ENCODE measurements at regions not wholly inside any gene's neighbourhood (a gene's known extent, or its start where the extent isn't known, plus 50 kb on each side); places are given as distances from the start of the nearest gene placed in this dataset.
"Not testable (repeated sequence)": the region's sequence is repeated elsewhere in the genome, so short reads cannot be mapped to it uniquely, and the experiment has no call there.

- DNase-seq (ENCODE audit: low spot score), result no peak
- Histone ChIP-seq H3K36me3 (ENCODE audit: insufficient read depth, low read length, poor library complexity, severe bottlenecking) (no peaks in the 10 kb centered on the region), H3K4me3 (ENCODE audit: low read depth, low read length, poor library complexity, severe bottlenecking) (no peak overlapping the region), H3K9me3 (ENCODE audit: low read depth, low read length, poor library complexity, severe bottlenecking) (no peaks in the 10 kb centered on the region), H3K4me1 (ENCODE audit: insufficient read depth, low read length, poor library complexity, severe bottlenecking) (no peaks in the 10 kb centered on the region), H3K27ac (ENCODE audit: low read depth, low read length, poor library complexity, severe bottlenecking) (no peak overlapping the region), H3K27me3 (replicated peaks; ENCODE audit: insufficient read depth, low read depth, low read length, poor library complexity) (peaks cover 21% of the 10 kb centered on the region)
- TF ChIP-seq CTCF (conservative IDR thresholded peaks at IDR 0.05; ENCODE audit: low read depth, low read length), result no peak
- no peak for TF ChIP-seq EZH2 (IDR thresholded peaks at IDR 0.05; ENCODE audit: borderline replicate concordance, low read depth, low read length, poor library complexity, severe bottlenecking)
- BruUV-seq (replicated peaks), result no TSS peak
- CTCF ChIA-PET, result no interaction called here
- POLR2A ChIA-PET (ENCODE audit: low non-redundant PET), result no interaction called here
- intact Hi-C loops (cut with micrococcal nuclease; ENCODE audit: unreplicated experiment), result no loop called here
Observed at GRCh38 chr2:95670686-95671085, 78.9 kb downstream of the TRIM43 start.

- H3K4me3 ChIP-seq (ENCODE audit: low read depth, low read length, poor library complexity, severe bottlenecking); H3K36me3 ChIP-seq (ENCODE audit: insufficient read depth, low read length, poor library complexity, severe bottlenecking); BruUV-seq (replicated peaks); H3K9me3 ChIP-seq (ENCODE audit: low read depth, low read length, poor library complexity, severe bottlenecking); intact Hi-C loops (cut with micrococcal nuclease; ENCODE audit: unreplicated experiment); POLR2A ChIA-PET (ENCODE audit: low non-redundant PET); CTCF ChIA-PET; H3K27ac ChIP-seq (ENCODE audit: low read depth, low read length, poor library complexity, severe bottlenecking); DNase-seq (ENCODE audit: low spot score); H3K4me1 ChIP-seq (ENCODE audit: insufficient read depth, low read length, poor library complexity, severe bottlenecking): not testable (repeated sequence)
- H3K27me3 ChIP-seq (replicated peaks; ENCODE audit: insufficient read depth, low read depth, low read length, poor library complexity), result peaks cover 25% of the 10 kb centered on the region
Observed at GRCh38 chr2:95671171-95671570, 79.4 kb downstream of the TRIM43 start.

- POLR2A ChIA-PET (ENCODE audit: low non-redundant PET), result not testable (repeated sequence)
Observed at GRCh38 chr2:95671992-95672391, 80.2 kb downstream of the TRIM43 start.

GRCh38 chr2:95672500-95672899, 80.7 kb downstream of the TRIM43 start:
- BruUV-seq (replicated peaks); H3K4me3 ChIP-seq (ENCODE audit: low read depth, low read length, poor library complexity, severe bottlenecking); H3K36me3 ChIP-seq (ENCODE audit: insufficient read depth, low read length, poor library complexity, severe bottlenecking); CTCF ChIA-PET; intact Hi-C loops (cut with micrococcal nuclease; ENCODE audit: unreplicated experiment); DNase-seq (ENCODE audit: low spot score); POLR2A ChIA-PET (ENCODE audit: low non-redundant PET); H3K9me3 ChIP-seq (ENCODE audit: low read depth, low read length, poor library complexity, severe bottlenecking); H3K4me1 ChIP-seq (ENCODE audit: insufficient read depth, low read length, poor library complexity, severe bottlenecking); H3K27ac ChIP-seq (ENCODE audit: low read depth, low read length, poor library complexity, severe bottlenecking): not testable (repeated sequence)
- H3K27me3 ChIP-seq (replicated peaks; ENCODE audit: insufficient read depth, low read depth, low read length, poor library complexity), result peaks cover 28% of the 10 kb centered on the region

More at GRCh38 chr2:95671992-95672391, 80.2 kb downstream of the TRIM43 start:
- H3K27ac ChIP-seq (ENCODE audit: low read depth, low read length, poor library complexity, severe bottlenecking); H3K4me1 ChIP-seq (ENCODE audit: insufficient read depth, low read length, poor library complexity, severe bottlenecking); H3K36me3 ChIP-seq (ENCODE audit: insufficient read depth, low read length, poor library complexity, severe bottlenecking); H3K9me3 ChIP-seq (ENCODE audit: low read depth, low read length, poor library complexity, severe bottlenecking); BruUV-seq (replicated peaks); H3K4me3 ChIP-seq (ENCODE audit: low read depth, low read length, poor library complexity, severe bottlenecking); CTCF ChIA-PET; DNase-seq (ENCODE audit: low spot score); intact Hi-C loops (cut with micrococcal nuclease; ENCODE audit: unreplicated experiment): not testable (repeated sequence)
- peaks cover 28% of the 10 kb centered on the region for H3K27me3 ChIP-seq (replicated peaks; ENCODE audit: insufficient read depth, low read depth, low read length, poor library complexity)

- TF ChIP-seq CTCF (conservative IDR thresholded peaks at IDR 0.05; ENCODE audit: low read depth, low read length) (no peak), EZH2 (IDR thresholded peaks at IDR 0.05; ENCODE audit: borderline replicate concordance, low read depth, low read length, poor library complexity, severe bottlenecking) (no peak)
- intact Hi-C loops (cut with micrococcal nuclease; ENCODE audit: unreplicated experiment), result no loop called here
- no peak overlapping the region for H3K27ac ChIP-seq (ENCODE audit: low read depth, low read length, poor library complexity, severe bottlenecking)
- H3K36me3 ChIP-seq (ENCODE audit: insufficient read depth, low read length, poor library complexity, severe bottlenecking), result no peaks in the 10 kb centered on the region
- H3K4me3 ChIP-seq (ENCODE audit: low read depth, low read length, poor library complexity, severe bottlenecking), result no peak overlapping the region
- no peaks in the 10 kb centered on the region for H3K9me3 ChIP-seq (ENCODE audit: low read depth, low read length, poor library complexity, severe bottlenecking)
- no peak for DNase-seq (ENCODE audit: low spot score)
- ChIA-PET POLR2A (ENCODE audit: low non-redundant PET) (no interaction called here), CTCF (no interaction called here)
- peaks cover 28% of the 10 kb centered on the region for H3K27me3 ChIP-seq (replicated peaks; ENCODE audit: insufficient read depth, low read depth, low read length, poor library complexity)
- no peaks in the 10 kb centered on the region for H3K4me1 ChIP-seq (ENCODE audit: insufficient read depth, low read length, poor library complexity, severe bottlenecking)
- BruUV-seq (replicated peaks), result no TSS peak
Observed at GRCh38 chr2:95674186-95674585, 82.4 kb downstream of the TRIM43 start.

- H3K9me3 ChIP-seq (ENCODE audit: low read depth, low read length, poor library complexity, severe bottlenecking); H3K4me3 ChIP-seq (ENCODE audit: low read depth, low read length, poor library complexity, severe bottlenecking); intact Hi-C loops (cut with micrococcal nuclease; ENCODE audit: unreplicated experiment); BruUV-seq (replicated peaks); H3K4me1 ChIP-seq (ENCODE audit: insufficient read depth, low read length, poor library complexity, severe bottlenecking); CTCF ChIA-PET; H3K27ac ChIP-seq (ENCODE audit: low read depth, low read length, poor library complexity, severe bottlenecking); POLR2A ChIA-PET (ENCODE audit: low non-redundant PET); DNase-seq (ENCODE audit: low spot score); H3K36me3 ChIP-seq (ENCODE audit: insufficient read depth, low read length, poor library complexity, severe bottlenecking): not testable (repeated sequence)
- H3K27me3 ChIP-seq (replicated peaks; ENCODE audit: insufficient read depth, low read depth, low read length, poor library complexity), result peaks cover 28% of the 10 kb centered on the region
Observed at GRCh38 chr2:95676573-95676972, 84.8 kb downstream of the TRIM43 start.

Data from A673 (cell line).